GM18507 (cell line): ENCODE measurements at regions not wholly inside any gene's neighbourhood (a gene's known extent, or its start where the extent isn't known, plus 50 kb on each side); places are given as distances from the start of the nearest gene placed in this dataset.
A peak's percentile ranks its signal among the peaks of the same experiment; 100 is the strongest.

Experiments
- DNase-seq: peaks from one replicate; pipeline ENCODE4 v3.0.0; 2011; ENCODE audit warnings: low read depth; ENCODE audit not compliant: insufficient read length; ENCODE audit errors: extremely low spot score
- FAIRE-seq: peaks from 2 replicates; lab custom pipeline; 2011; peaks lifted over from hg19 to GRCh38; lab: Jason Lieb, UNC

DNA sequence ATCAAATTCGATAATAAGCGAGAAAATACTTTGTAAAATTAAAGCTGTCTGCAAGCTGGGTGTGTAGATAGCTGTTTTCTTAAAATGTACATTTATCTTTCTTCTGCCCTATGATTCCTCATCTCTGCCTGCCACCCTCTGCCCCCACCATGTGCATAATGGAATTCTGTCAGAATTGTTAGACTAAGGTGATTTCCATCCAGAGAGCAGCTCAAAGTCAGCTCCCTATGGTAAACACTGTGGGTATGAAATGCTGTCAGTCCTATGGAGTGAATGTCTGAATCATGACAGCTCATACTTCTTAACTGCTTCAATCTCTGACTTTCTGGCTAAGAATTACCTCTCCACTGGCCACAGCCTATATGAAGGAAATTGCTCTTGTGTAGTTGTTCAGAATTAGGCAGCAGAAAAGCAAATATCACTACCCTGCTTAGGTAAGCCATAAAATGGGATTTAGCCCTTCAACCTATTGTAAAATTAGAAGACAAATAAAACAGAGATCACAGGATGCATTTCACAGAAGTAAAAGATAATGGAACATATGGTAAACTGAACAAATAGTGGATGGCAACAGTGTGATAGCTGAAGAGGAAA lies 137.7 kb downstream of the CD8B2 start:
- FAIRE-seq (no peak), DNase-seq (no peak)

- FAIRE-seq (no peak), DNase-seq (no peak)
Observed at GRCh38 chr2:106628377-106628776, 141.2 kb downstream of the CD8B2 start.

DNA sequence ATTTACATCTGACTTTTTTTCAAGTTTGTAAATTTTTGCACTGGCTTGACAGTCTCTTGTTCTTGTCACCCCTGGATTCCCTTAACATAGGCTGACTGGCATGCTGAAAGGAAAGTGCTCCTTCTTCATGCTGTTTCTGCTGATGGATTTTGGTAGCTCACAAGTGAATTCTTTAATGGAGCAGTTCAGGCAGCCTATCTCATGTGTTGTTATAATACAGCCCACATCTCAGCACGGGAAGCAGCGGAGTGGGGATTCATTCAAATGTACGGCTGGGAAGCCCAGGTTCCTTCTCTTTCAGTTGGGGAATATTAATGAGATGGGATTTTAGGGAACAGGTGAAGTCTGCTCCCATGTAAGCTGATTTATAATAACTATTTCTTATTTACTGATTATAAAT lies 142.8 kb downstream of the CD8B2 start:
- no peak for FAIRE-seq
- no peak for DNase-seq

DNA sequence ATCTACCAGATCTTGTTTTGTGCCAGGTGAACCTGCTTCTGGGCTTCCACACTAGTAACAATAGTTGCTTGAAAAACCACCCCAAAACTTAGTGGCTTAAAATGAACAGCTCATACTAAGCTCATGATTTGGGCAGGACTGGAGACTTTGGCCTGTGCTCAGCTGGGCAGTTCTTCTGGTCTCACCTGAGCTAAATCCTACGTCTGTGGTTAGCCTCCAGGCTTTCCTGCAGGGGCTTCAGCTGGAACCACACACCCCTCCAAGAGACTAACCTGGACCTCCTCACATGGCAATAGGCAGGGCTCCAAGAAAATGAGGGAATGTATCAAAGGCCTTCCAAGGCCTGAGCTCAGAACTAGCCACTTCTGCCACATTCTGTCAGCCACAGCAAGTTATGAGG lies 144.1 kb downstream of the CD8B2 start:
- no peak for FAIRE-seq

GRCh38 chr2:106638043-106638442 lies 150.9 kb downstream of the CD8B2 start:
- FAIRE-seq (no peak), DNase-seq (no peak)

More for the DNA sequence above, 144.1 kb downstream of the CD8B2 start:
- DNase-seq: no peak

- DNase-seq: no peak
- FAIRE-seq: no peak
Observed at GRCh38 chr2:106638580-106638979, 151.4 kb downstream of the CD8B2 start.

DNA sequence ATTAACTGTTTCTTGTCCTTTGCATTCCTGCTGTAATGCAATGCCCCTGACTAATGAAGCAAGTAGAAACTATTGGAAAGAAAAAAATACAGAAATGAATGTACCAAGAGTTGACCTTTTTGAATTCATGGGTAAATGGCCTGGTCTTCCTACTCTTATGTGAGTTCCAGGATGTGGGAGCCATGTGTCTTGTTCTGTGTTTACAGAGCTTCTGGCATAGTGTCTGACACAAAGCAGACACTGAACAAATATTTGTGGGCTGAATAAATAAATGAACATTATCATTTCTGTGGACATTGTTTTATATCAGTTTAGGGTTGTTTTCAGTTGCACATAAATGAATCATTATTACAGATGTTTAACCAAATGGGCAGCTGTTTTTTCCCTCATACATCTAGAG lies 155.5 kb downstream of the CD8B2 start:
- DNase-seq (no peak), FAIRE-seq (no peak)

DNA sequence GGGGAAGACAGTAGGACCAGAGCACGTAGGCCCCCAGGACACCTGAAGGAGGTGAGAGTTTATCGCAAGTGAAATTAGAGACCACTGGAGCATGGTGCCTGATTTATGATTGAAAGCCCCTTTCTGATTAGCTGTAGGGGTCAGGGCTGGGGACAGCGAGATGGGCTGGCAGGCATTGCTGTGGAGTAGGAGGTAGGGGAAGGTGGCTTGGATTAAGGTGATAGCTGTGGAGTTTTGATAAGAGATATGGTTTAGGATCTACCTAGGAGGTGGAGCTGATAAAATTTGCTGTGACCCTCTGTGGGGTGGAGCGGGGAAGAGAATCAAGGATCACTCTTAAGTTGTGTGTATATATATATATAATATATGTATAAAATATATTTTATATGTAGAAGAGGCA lies 157.5 kb downstream of the CD8B2 start:
- FAIRE-seq: no peak

GRCh38 chr2:106646605-106647004 lies 159.4 kb downstream of the CD8B2 start:
- DNase-seq: no peak
- no peak for FAIRE-seq

More for the DNA sequence above, 157.5 kb downstream of the CD8B2 start:
- no peak for DNase-seq

GRCh38 chr2:106649306-106649705 lies 162.1 kb downstream of the CD8B2 start:
- FAIRE-seq: no peak

GRCh38 chr2:106653465-106653864 lies 166.3 kb downstream of the CD8B2 start:
- DNase-seq (no peak), FAIRE-seq (no peak)

More at GRCh38 chr2:106649306-106649705, 162.1 kb downstream of the CD8B2 start:
- no peak for DNase-seq

GRCh38 chr2:106658616-106659015 lies 171.5 kb downstream of the CD8B2 start:
- FAIRE-seq (no peak), DNase-seq (no peak)

GRCh38 chr2:106664669-106665068 lies 177.5 kb downstream of the CD8B2 start:
- FAIRE-seq (peak; percentile 69), DNase-seq (no peak)

DNA sequence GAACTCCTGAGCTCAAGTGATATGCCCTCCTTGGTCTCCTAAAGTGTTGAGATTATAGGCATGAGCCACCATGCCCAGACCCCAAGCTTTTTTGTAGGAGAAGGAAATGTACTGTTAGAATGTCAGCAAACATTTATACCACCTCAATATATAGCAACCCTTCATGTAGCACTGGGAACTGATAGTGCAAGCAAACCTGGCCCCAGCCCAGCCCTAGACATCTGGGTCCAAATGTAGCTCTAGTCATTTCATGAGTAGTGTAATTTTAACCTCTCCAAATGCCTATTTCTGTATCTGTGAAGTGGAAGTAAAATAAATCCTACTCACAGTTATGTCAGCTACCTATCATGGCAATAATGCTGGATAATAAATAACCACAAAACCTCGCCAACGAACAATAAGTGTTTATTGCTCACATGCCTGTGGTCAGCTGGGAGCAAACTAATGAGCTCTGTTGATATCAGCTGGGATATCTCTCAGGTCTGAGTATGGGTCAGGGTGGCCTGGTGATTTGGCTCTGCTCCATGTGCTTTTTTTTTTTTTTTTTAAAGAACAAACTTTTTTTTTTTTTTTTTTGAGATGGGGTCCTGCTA lies 180.4 kb downstream of the CD8B2 start:
- no peak for FAIRE-seq

GRCh38 chr2:106685180-106685897 lies 198.2 kb downstream of the CD8B2 start:
- DNase-seq (no peak), FAIRE-seq (no peak)

More for the DNA sequence above, 180.4 kb downstream of the CD8B2 start:
- no peak for DNase-seq

DNA sequence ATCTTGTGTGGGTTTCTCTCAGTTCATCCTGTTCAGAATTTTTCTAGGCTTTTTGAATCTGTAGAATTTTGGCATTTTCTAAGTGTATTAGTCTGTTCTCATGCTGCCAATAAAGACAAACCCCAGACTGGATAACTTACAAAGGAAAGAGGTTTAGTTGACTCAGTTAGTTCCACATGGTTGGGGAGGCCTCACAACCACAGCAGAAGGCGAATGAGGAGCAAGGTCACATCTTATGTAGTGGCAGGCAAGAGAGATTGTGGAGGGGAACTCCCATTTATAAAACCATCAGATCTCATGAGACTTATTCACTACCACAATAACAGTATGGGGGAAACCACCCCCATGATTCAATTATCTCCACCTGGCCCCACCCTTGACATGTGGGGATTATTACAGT lies 199.2 kb downstream of the ST6GAL2 start:
- FAIRE-seq: no peak
- no peak for DNase-seq

- DNase-seq (no peak), FAIRE-seq (no peak)
Observed at GRCh38 chr2:106694964-106695470, 190.9 kb downstream of the ST6GAL2 start.

GRCh38 chr2:106695919-106696318 lies 190.0 kb downstream of the ST6GAL2 start:
- DNase-seq: no peak
- FAIRE-seq: no peak

DNA sequence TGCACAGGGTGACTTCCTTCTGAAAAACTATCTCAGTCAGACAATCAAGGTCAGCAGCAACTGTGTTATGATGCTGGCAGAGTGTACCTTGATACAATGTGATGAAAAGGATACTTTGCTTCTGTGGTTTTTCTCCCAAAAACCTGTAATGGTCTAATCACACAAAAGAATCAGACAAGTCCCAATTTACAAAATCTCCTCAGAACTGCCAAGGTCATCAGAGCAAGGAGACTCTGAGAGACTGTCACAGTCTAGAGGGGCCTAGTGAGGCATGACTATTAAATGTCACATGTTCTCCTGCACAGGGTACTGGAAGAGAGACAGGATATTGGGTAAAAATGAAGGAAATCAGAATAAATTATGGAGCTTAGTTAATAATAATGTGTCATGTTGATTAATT lies 185.4 kb downstream of the ST6GAL2 start:
- FAIRE-seq (no peak), DNase-seq (no peak)

GRCh38 chr2:106701203-106702022 lies 184.6 kb downstream of the ST6GAL2 start:
- DNase-seq: no peak
- FAIRE-seq: no peak
